Fibroblast of lung (primary cell): ENCODE measurements at regions not wholly inside any gene's neighbourhood (a gene's known extent, or its start where the extent isn't known, plus 50 kb on each side); places are given as distances from the start of the nearest gene placed in this dataset.

Source experiments
- DNase-seq, 2 donors: peaks; one replicate each; pipeline versions ENCODE4 v3.0.0 to v3.0.0-alpha.2; 2010; ENCODE audit warnings: low read depth in 2 of 2
- H2AFZ ChIP-seq: 2 replicates; pipeline ENCODE4 v1.5.1; 2012; ENCODE audit warnings: low read length, control low read depth, inconsistent platforms
- H3K27ac ChIP-seq: 2 replicates; pipeline ENCODE4 v1.5.1; 2011; ENCODE audit warnings: low read length, control low read depth; ENCODE audit not compliant: insufficient read depth
- H3K27me3 ChIP-seq: 2 replicates; pipeline ENCODE4 v1.5.1; 2011; ENCODE audit warnings: mild to moderate bottlenecking, low read length; ENCODE audit not compliant: control insufficient read depth, insufficient read depth
- H3K36me3 ChIP-seq: 2 replicates; pipeline ENCODE4 v1.5.1; 2011; ENCODE audit warnings: low read length; ENCODE audit not compliant: control insufficient read depth, insufficient read depth
- H3K4me1 ChIP-seq: 2 replicates; pipeline ENCODE4 v1.5.1; 2011; ENCODE audit warnings: low read length; ENCODE audit not compliant: control insufficient read depth, insufficient read depth; ENCODE audit errors: extremely low read depth
- H3K4me2 ChIP-seq: 2 replicates; pipeline ENCODE4 v1.5.1; 2011; ENCODE audit warnings: low read length, control low read depth; ENCODE audit not compliant: insufficient read depth; ENCODE audit errors: extremely low read depth
- H3K4me3 ChIP-seq, 4 experiments: fragments of 200-600 bp in 1 of 4; sonication (generic) in 1 of 4; replicated peaks in 1 of 4; 2 replicates each; pipeline ENCODE4 v1.5.1; 2011 to 2016; ENCODE audit warnings: low read length in 4 of 4, low read depth in 3 of 4, mild to moderate bottlenecking in 3 of 4, control low read depth in 2 of 4, inconsistent platforms in 1 of 4, mixed read lengths in 1 of 4; ENCODE audit not compliant: insufficient read depth in 1 of 4; ENCODE audit errors: control extremely low read depth in 1 of 4
- H3K79me2 ChIP-seq: 2 replicates; pipeline ENCODE4 v1.5.1; 2012; ENCODE audit warnings: mild to moderate bottlenecking, low read length, inconsistent platforms; ENCODE audit not compliant: control insufficient read depth, insufficient read depth
- H3K9ac ChIP-seq: 2 replicates; pipeline ENCODE4 v1.5.1; 2011; ENCODE audit warnings: mild to moderate bottlenecking, low read length, control low read depth; ENCODE audit not compliant: insufficient read depth
- H3K9me3 ChIP-seq: 2 replicates; pipeline ENCODE4 v1.5.1; 2012; ENCODE audit warnings: low read depth, low read length; ENCODE audit not compliant: control insufficient read depth, insufficient read depth
- H4K20me1 ChIP-seq: 2 replicates; pipeline ENCODE4 v1.5.1; 2011; ENCODE audit warnings: low read length; ENCODE audit not compliant: control insufficient read depth, insufficient read depth; ENCODE audit errors: extremely low read depth
- CTCF ChIP-seq, 2 donors: IDR thresholded peaks in 1 of 2; conservative IDR thresholded peaks in 1 of 2; 1 replicate in 1 of 2; 2 replicates in 1 of 2; pipeline ENCODE4 v1.5.1; 2011 to 2012; ENCODE audit warnings: low read length in 2 of 2, control low read depth in 1 of 2, inconsistent platforms in 1 of 2, low read depth in 1 of 2, mild to moderate bottlenecking in 1 of 2
- EZH2 ChIP-seq: IDR thresholded peaks from 2 replicates; pipeline ENCODE4 v1.5.1; 2012; ENCODE audit warnings: low read length, control low read depth, mild to moderate bottlenecking; ENCODE audit errors: missing control alignments

- no peak overlapping the region for H3K4me2 ChIP-seq
- H3K4me1 ChIP-seq, result no peaks in the 10 kb centered on the region
- no peak overlapping the region for H3K9ac ChIP-seq
- H3K27me3 ChIP-seq, result no peaks in the 10 kb centered on the region
- no peaks in the 10 kb centered on the region for H4K20me1 ChIP-seq
- H2AFZ ChIP-seq, result no peak overlapping the region
- TF ChIP-seq CTCF (conservative IDR thresholded peaks at IDR 0.05 in 1 of 2, IDR thresholded peaks at IDR 0.05 in 1 of 2; ENCODE audit: low read depth in 1 of 2, low read length in 2 of 2) (no peak), EZH2 (no peak)
- no peaks in the 10 kb centered on the region for H3K9me3 ChIP-seq
- no peak overlapping the region for H3K4me3 ChIP-seq
- no peaks in the 10 kb centered on the region for H3K79me2 ChIP-seq
- no peaks in the 10 kb centered on the region for H3K36me3 ChIP-seq
- peak in 1 of 2 donors; percentile 95 for DNase-seq
- H3K27ac ChIP-seq, result no peak overlapping the region
Measured at GRCh38 chr2:56713161-56713676, 529.4 kb downstream of the CCDC85A start.

- no peaks in the 10 kb centered on the region for H3K27me3 ChIP-seq
- H4K20me1 ChIP-seq, result no peaks in the 10 kb centered on the region
- H3K79me2 ChIP-seq, result no peaks in the 10 kb centered on the region
- H3K36me3 ChIP-seq, result no peaks in the 10 kb centered on the region
- H3K4me1 ChIP-seq, result no peaks in the 10 kb centered on the region
- no peak overlapping the region for H3K9ac ChIP-seq
- no peaks in the 10 kb centered on the region for H3K9me3 ChIP-seq
- H3K27ac ChIP-seq, result no peak overlapping the region
- H3K4me2 ChIP-seq, result no peak overlapping the region
- TF ChIP-seq CTCF (conservative IDR thresholded peaks at IDR 0.05 in 1 of 2, IDR thresholded peaks at IDR 0.05 in 1 of 2; ENCODE audit: low read depth in 1 of 2, low read length in 2 of 2) (no peak), EZH2 (no peak)
- peak in 1 of 2 donors; percentile 8 for DNase-seq
- H2AFZ ChIP-seq, result no peak overlapping the region
- no peak overlapping the region for H3K4me3 ChIP-seq
Measured at GRCh38 chr2:56713978-56714377, 530.2 kb downstream of the CCDC85A start.

- Histone ChIP-seq H3K36me3 (no peaks in the 10 kb centered on the region), H3K27me3 (no peaks in the 10 kb centered on the region), H3K27ac (no peak overlapping the region), H3K9me3 (no peaks in the 10 kb centered on the region), H3K4me3 (no peak overlapping the region), H3K79me2 (no peaks in the 10 kb centered on the region), H3K4me2 (no peak overlapping the region), H2AFZ (no peak overlapping the region), H3K9ac (no peak overlapping the region), H4K20me1 (no peaks in the 10 kb centered on the region), H3K4me1 (no peaks in the 10 kb centered on the region)
- TF ChIP-seq EZH2, result no peak
- TF ChIP-seq CTCF (conservative IDR thresholded peaks at IDR 0.05 in 1 of 2, IDR thresholded peaks at IDR 0.05 in 1 of 2; ENCODE audit: low read depth in 1 of 2, low read length in 2 of 2), result no peak
- peak in 1 of 2 donors; percentile 7 for DNase-seq
Measured at GRCh38 chr2:56714400-56714799, 530.6 kb downstream of the CCDC85A start.
